H9 (cell line): ENCODE measurements at regions not wholly inside any gene's neighbourhood (a gene's known extent, or its start where the extent isn't known, plus 50 kb on each side); places are given as distances from the start of the nearest gene placed in this dataset.

Experiments used
- DNase-seq: peaks from one replicate; pipeline ENCODE4 v3.0.0-alpha.2; 2017
- H2AFZ ChIP-seq: one replicate; pipeline ENCODE4 v1.6.1; 2013; ENCODE audit warnings: mild to moderate bottlenecking, low read length, control low read depth, moderate library complexity
- H2AK5ac ChIP-seq: 2 replicates; pipeline ENCODE4 v1.6.1; 2013; ENCODE audit warnings: low read length, control low read depth, mixed read lengths; ENCODE audit not compliant: insufficient read length
- H2BK120ac ChIP-seq: one replicate; pipeline ENCODE4 v1.6.1; 2013; ENCODE audit warnings: low read depth, mild to moderate bottlenecking, low read length, control low read depth, inconsistent platforms; ENCODE audit not compliant: poor library complexity, severe bottlenecking
- H2BK12ac ChIP-seq: 2 replicates; pipeline ENCODE4 v1.6.1; 2013; ENCODE audit warnings: low read length, control low read depth, mixed read lengths, low read depth; ENCODE audit not compliant: insufficient read length
- H2BK15ac ChIP-seq: 2 replicates; pipeline ENCODE4 v1.6.1; 2013; ENCODE audit warnings: low read depth, low read length, control low read depth
- H2BK20ac ChIP-seq: one replicate; pipeline ENCODE4 v1.6.1; 2013; ENCODE audit warnings: low read depth, mild to moderate bottlenecking, low read length, control low read depth, inconsistent platforms; ENCODE audit not compliant: poor library complexity, severe bottlenecking
- H2BK5ac ChIP-seq: 2 replicates; pipeline ENCODE4 v1.6.1; 2013; ENCODE audit warnings: low read length, control low read depth, mixed read lengths; ENCODE audit not compliant: insufficient read length
- H3K14ac ChIP-seq: 2 replicates; pipeline ENCODE4 v1.6.1; 2013; ENCODE audit warnings: low read length, control low read depth; ENCODE audit not compliant: insufficient read depth
- H3K18ac ChIP-seq: 2 replicates; pipeline ENCODE4 v1.6.1; 2013; ENCODE audit warnings: low read depth, mild to moderate bottlenecking, mixed read lengths, low read length, control low read depth; ENCODE audit not compliant: insufficient read length
- H3K23ac ChIP-seq: 2 replicates; pipeline ENCODE4 v1.6.1; 2013; ENCODE audit warnings: low read length, control low read depth, mixed read lengths, low read depth; ENCODE audit not compliant: insufficient read length
- H3K23me2 ChIP-seq: 2 replicates; pipeline ENCODE4 v1.6.1; 2013; ENCODE audit warnings: low read depth, mild to moderate bottlenecking, mixed read lengths, low read length, control low read depth; ENCODE audit not compliant: insufficient read length, poor library complexity, severe bottlenecking
- H3K27ac ChIP-seq: 2 replicates; pipeline ENCODE4 v1.5.1; 2013; ENCODE audit warnings: low read length, control low read depth, mixed read lengths, low read depth; ENCODE audit not compliant: insufficient read length
- H3K27me3 ChIP-seq: 2 replicates; pipeline ENCODE4 v1.6.1; 2013; ENCODE audit warnings: low read length, control low read depth, inconsistent platforms; ENCODE audit not compliant: insufficient read depth
- H3K4ac ChIP-seq: 2 replicates; pipeline ENCODE4 v1.6.1; 2013; ENCODE audit warnings: low read depth, mild to moderate bottlenecking, control low read depth, inconsistent platforms, low read length, moderate library complexity
- H3K4me1 ChIP-seq: 2 replicates; pipeline ENCODE4 v1.6.1; 2013; ENCODE audit warnings: low read length, control low read depth, inconsistent platforms; ENCODE audit not compliant: insufficient read depth
- H3K4me2 ChIP-seq: 2 replicates; pipeline ENCODE4 v1.6.1; 2013; ENCODE audit warnings: low read length, control low read depth, mixed read lengths; ENCODE audit not compliant: insufficient read length, insufficient read depth
- H3K56ac ChIP-seq: 2 replicates; pipeline ENCODE4 v1.6.1; 2013; ENCODE audit warnings: low read depth, mild to moderate bottlenecking, mixed read lengths, low read length, control low read depth; ENCODE audit not compliant: insufficient read length
- H3K79me1 ChIP-seq: 2 replicates; pipeline ENCODE4 v1.6.1; 2013; ENCODE audit warnings: low read depth, mild to moderate bottlenecking, moderate library complexity, low read length, control low read depth, inconsistent platforms; ENCODE audit not compliant: insufficient read depth, poor library complexity, severe bottlenecking
- H3K79me2 ChIP-seq: 2 replicates; pipeline ENCODE4 v1.6.1; 2013; ENCODE audit warnings: low read length, control low read depth, inconsistent platforms; ENCODE audit not compliant: insufficient read depth
- H3K9ac ChIP-seq: 2 replicates; pipeline ENCODE4 v1.6.1; 2013; ENCODE audit warnings: low read length, control low read depth, mixed read lengths; ENCODE audit not compliant: insufficient read length; ENCODE audit errors: extremely low read depth
- H3K9me3 ChIP-seq: one replicate; pipeline ENCODE4 v1.6.1; 2013; ENCODE audit warnings: low read depth, low read length, inconsistent platforms; ENCODE audit not compliant: control insufficient read depth
- H3T11ph ChIP-seq: one replicate; pipeline ENCODE4 v1.6.1; 2013; ENCODE audit warnings: mild to moderate bottlenecking, low read length, control low read depth, inconsistent platforms
- H4K20me1 ChIP-seq: one replicate; pipeline ENCODE4 v1.6.1; 2013; ENCODE audit not compliant: control insufficient read depth, insufficient read length, insufficient read depth
- H4K5ac ChIP-seq: 2 replicates; pipeline ENCODE4 v1.6.1; 2013; ENCODE audit warnings: low read depth, mild to moderate bottlenecking, mixed read lengths, low read length, control low read depth; ENCODE audit not compliant: insufficient read length
- H4K8ac ChIP-seq: replicated peaks from 2 replicates; pipeline ENCODE4 v1.6.1; 2013; ENCODE audit warnings: low read length, control low read depth, mixed read lengths, low read depth; ENCODE audit not compliant: insufficient read length
- H4K91ac ChIP-seq: 2 replicates; pipeline ENCODE4 v1.6.1; 2013; ENCODE audit warnings: low read depth, mild to moderate bottlenecking, moderate library complexity, mixed read lengths, low read length, control low read depth; ENCODE audit not compliant: insufficient read length
- H3K27ac Mint-ChIP-seq, 3 experiments: 2 replicates in 2 of 3; 3 replicates in 1 of 3; pipeline ENCODE4 v1.8.0; 2020 to 2021; ENCODE audit warnings: mixed read lengths in 3 of 3, mild to moderate bottlenecking in 1 of 3, moderate library complexity in 1 of 3
- H3K27me3 Mint-ChIP-seq: 2 replicates; pipeline ENCODE4 v1.8.0; 2021; ENCODE audit warnings: low read depth, mild to moderate bottlenecking, moderate library complexity, mixed read lengths
- H3K36me3 Mint-ChIP-seq, 3 experiments: 2 replicates in 2 of 3; 3 replicates in 1 of 3; pipeline ENCODE4 v1.8.0; 2020 to 2021; ENCODE audit warnings: low read depth in 3 of 3, mixed read lengths in 3 of 3; ENCODE audit not compliant: insufficient read depth in 1 of 3
- H3K4me1 Mint-ChIP-seq, 2 experiments: 2 replicates each; pipeline ENCODE4 v1.8.0; 2020; ENCODE audit warnings: mixed read lengths in 2 of 2
- H3K4me3 Mint-ChIP-seq, 2 experiments: 2 replicates in 1 of 2; 3 replicates in 1 of 2; pipeline ENCODE4 v1.8.0; 2020 to 2021; ENCODE audit warnings: mild to moderate bottlenecking in 2 of 2, mixed read lengths in 2 of 2, moderate library complexity in 1 of 2
- H3K9me3 Mint-ChIP-seq, 2 experiments: 2 replicates in 1 of 2; 3 replicates in 1 of 2; pipeline ENCODE4 v1.8.0; 2020; ENCODE audit warnings: mild to moderate bottlenecking in 2 of 2, mixed read lengths in 2 of 2, moderate library complexity in 1 of 2
- CTCF ChIP-seq: fragments of 200-600 bp; sonication (generic); conservative IDR thresholded peaks from 3 replicates; pipeline ENCODE4 v1.8.0; 2021; ENCODE audit warnings: antibody characterized with exemption, mild to moderate bottlenecking
- WGBS: extraction: QIAGEN DNeasy Blood & Tissue Kit; methylation state at CpG from one replicate; pipeline ENCODE4 v1.1.7; 2013; ENCODE audit warnings: missing lambda C conversion rate, low lambda C conversion rate, mixed read lengths; ENCODE audit not compliant: insufficient read length; ENCODE audit errors: extremely low coverage; 5-methylcytosine and 5-hydroxymethylcytosine counted together

- Histone ChIP-seq H2BK15ac (no peak overlapping the region), H3T11ph (no peak overlapping the region), H2AFZ (no peak overlapping the region), H3K27ac (no peak overlapping the region), H2BK20ac (no peak overlapping the region), H3K23me2 (no peaks in the 10 kb centered on the region), H3K4me2 (no peak overlapping the region), H3K23ac (no peak overlapping the region), H2BK5ac (no peak overlapping the region), H3K4ac (no peak overlapping the region), H4K20me1 (no peaks in the 10 kb centered on the region), H3K79me2 (no peaks in the 10 kb centered on the region), H3K9me3 (no peaks in the 10 kb centered on the region), H3K27me3 (no peaks in the 10 kb centered on the region), H4K91ac (no peak overlapping the region), H3K18ac (no peak overlapping the region), H2AK5ac (no peak overlapping the region), H3K14ac (no peak overlapping the region; the same call in 1 of the 2 replicates), H3K79me1 (no peaks in the 10 kb centered on the region), H3K9ac (no peak overlapping the region), H4K5ac (no peak overlapping the region), H3K56ac (no peak overlapping the region), H2BK12ac (no peak overlapping the region), H3K4me1 (no peaks in the 10 kb centered on the region), H2BK120ac (no peak overlapping the region), H4K8ac (no peak overlapping the region)
- no peaks in the 10 kb centered on the region for H3K36me3 Mint-ChIP-seq
- H3K4me3 Mint-ChIP-seq = no peak overlapping the region
- no peak for DNase-seq
- 0 out of 2 replicates have a peak, but pooled peaks cover 2% of the 10 kb centered on the region for H3K27me3 Mint-ChIP-seq
- no peaks in the 10 kb centered on the region for H3K9me3 Mint-ChIP-seq
- WGBS = no CpG with 5 or more reads among the region's 4 CpGs
- H3K27ac Mint-ChIP-seq = no peak overlapping the region
- H3K4me1 Mint-ChIP-seq = peaks cover 10 to 12% of the 10 kb centered on the region in 2 experiments
- TF ChIP-seq CTCF = no peak
Measured at GRCh38 chr11:116168459-116168787, 604.4 kb downstream of the BUD13 start.
